GM18858 (cell line): ENCODE measurements at regions not wholly inside any gene's neighbourhood (a gene's known extent, or its start where the extent isn't known, plus 50 kb on each side); places are given as distances from the start of the nearest gene placed in this dataset.
"Not testable (repeated sequence)": the region's sequence is repeated elsewhere in the genome, so short reads cannot be mapped to it uniquely, and the experiment has no call there.

Experiments used
- ATAC-seq: cut with Tn5 transposase; IDR thresholded peaks from one replicate; pipeline ENCODE4 v1.9.1; 2021; ENCODE audit not compliant: unreplicated experiment

GRCh38 chr4:177494791-177495190, 52.6 kb upstream of the AGA start:
- ATAC-seq: no peak

- ATAC-seq: not testable (repeated sequence)
Measured at GRCh38 chr4:177495626-177496025, 53.4 kb upstream of the AGA start.

GRCh38 chr4:177499537-177499936, 57.3 kb upstream of the AGA start:
- ATAC-seq: no peak

GRCh38 chr4:177505171-177505615, 63.0 kb upstream of the AGA start:
- no peak for ATAC-seq

- ATAC-seq: no peak
Measured at GRCh38 chr4:177508662-177509061, 66.4 kb upstream of the AGA start.

- ATAC-seq: no peak
Measured at GRCh38 chr4:177509226-177509745, 67.0 kb upstream of the AGA start.

- ATAC-seq: no peak
Measured at GRCh38 chr4:177511611-177512010, 69.4 kb upstream of the AGA start.

- ATAC-seq: no peak
Measured at GRCh38 chr4:177512646-177513045, 70.4 kb upstream of the AGA start.

- ATAC-seq: no peak
Measured at GRCh38 chr4:177517862-177518261, 75.6 kb upstream of the AGA start.

- ATAC-seq: no peak
Measured at GRCh38 chr4:177519481-177520260, 77.4 kb upstream of the AGA start.

GRCh38 chr4:177528620-177529019, 86.4 kb upstream of the AGA start:
- no peak for ATAC-seq

GRCh38 chr4:177530561-177530960, 88.3 kb upstream of the AGA start:
- no peak for ATAC-seq

GRCh38 chr4:177532358-177532757, 90.1 kb upstream of the AGA start:
- no peak for ATAC-seq

GRCh38 chr4:177534841-177535240, 92.6 kb upstream of the AGA start:
- not testable (repeated sequence) for ATAC-seq

- ATAC-seq: no peak
Measured at GRCh38 chr4:177546745-177547144, 104.5 kb upstream of the AGA start.

- no peak for ATAC-seq
Measured at GRCh38 chr4:177547985-177548384, 105.7 kb upstream of the AGA start.

- ATAC-seq: no peak
Measured at GRCh38 chr4:177555007-177555574, 112.9 kb upstream of the AGA start.

GRCh38 chr4:177557416-177557815, 115.2 kb upstream of the AGA start:
- ATAC-seq: no peak

- ATAC-seq: no peak
Measured at GRCh38 chr4:177558995-177559394, 116.8 kb upstream of the AGA start.

- no peak for ATAC-seq
Measured at GRCh38 chr4:177562163-177562562, 119.9 kb upstream of the AGA start.

GRCh38 chr4:177562859-177563258, 120.6 kb upstream of the AGA start:
- ATAC-seq: no peak

- ATAC-seq: no peak
Measured at GRCh38 chr4:177566691-177567090, 124.5 kb upstream of the AGA start.
